T-cell (primary cell): ENCODE measurements at regions not wholly inside any gene's neighbourhood (a gene's known extent, or its start where the extent isn't known, plus 50 kb on each side); places are given as distances from the start of the nearest gene placed in this dataset.

ENCODE experiments used
- ATAC-seq, 4 experiments: fragments of 200-7000 bp in 3 of 4; fragments of 150-1000 bp in 1 of 4; cut with Tn5 transposase; replicated peaks in 1 of 4; 1 replicate in 3 of 4; 2 replicates in 1 of 4; pipeline ENCODE4 v1.10.0; 2021; ENCODE audit warnings: moderate library complexity in 3 of 4, mild to moderate bottlenecking in 2 of 4, moderate number of reproducible peaks in 1 of 4
- CTCF ChIA-PET, 2 donors: fragments of 300-600 bp; sonication (Branson Sonifier 250); formaldehyde crosslinking; loops; one replicate each; lab custom pipeline; 2022; ENCODE audit warnings: antibody characterized with exemption in 2 of 2; lab: Charles Lee
- POLR2A ChIA-PET, 2 donors: fragments of 300-600 bp; sonication (Branson Sonifier 250); formaldehyde crosslinking; loops; one replicate each; lab custom pipeline; 2022; ENCODE audit warnings: antibody characterized with exemption in 2 of 2; lab: Charles Lee
- DNase-seq, 35 experiments: peaks; one replicate each; pipeline versions ENCODE4 v3.0.0 to v3.0.0-alpha.2; 2013 to 2023
- H3K27ac ChIP-seq: one replicate; pipeline ENCODE4 v1.5.1; 2013; ENCODE audit warnings: low read length
- H3K27me3 ChIP-seq, 2 experiments: replicated peaks in 1 of 2; 1 replicate in 1 of 2; 2 replicates in 1 of 2; pipeline versions ENCODE4 v1.6.1 to v1.7.0; 2013; ENCODE audit warnings: low read length in 1 of 2, mixed read lengths in 1 of 2; ENCODE audit not compliant: control insufficient read depth in 2 of 2, insufficient read depth in 2 of 2; ENCODE audit errors: extremely low read depth in 1 of 2
- H3K36me3 ChIP-seq, 2 donors: 1 replicate in 1 of 2; 2 replicates in 1 of 2; pipeline versions ENCODE4 v1.6.1 to v1.7.0; 2013; ENCODE audit warnings: low read length in 1 of 2; ENCODE audit not compliant: control insufficient read depth in 2 of 2, insufficient read depth in 1 of 2; ENCODE audit errors: extremely low read depth in 1 of 2
- H3K4me1 ChIP-seq, 2 experiments: 1 replicate in 1 of 2; 2 replicates in 1 of 2; pipeline versions ENCODE4 v1.6.1 to v1.7.0; 2013; ENCODE audit warnings: low read length in 2 of 2, mixed read lengths in 1 of 2; ENCODE audit not compliant: insufficient read depth in 2 of 2, control insufficient read depth in 1 of 2; ENCODE audit errors: extremely low read depth in 1 of 2
- H3K4me3 ChIP-seq, 2 donors: 1 replicate in 1 of 2; 2 replicates in 1 of 2; pipeline versions ENCODE4 v1.5.1 to v1.7.0; 2013; ENCODE audit warnings: mild to moderate bottlenecking in 2 of 2, low read length in 1 of 2, moderate library complexity in 1 of 2; ENCODE audit not compliant: control insufficient read depth in 1 of 2; ENCODE audit errors: extremely low read depth in 1 of 2
- H3K9me3 ChIP-seq: 2 replicates; pipeline ENCODE4 v1.7.0; 2013
- H3K27ac Mint-ChIP-seq, 2 donors: one replicate each; pipeline ENCODE4 v1.8.0; 2020 to 2021; ENCODE audit warnings: mild to moderate bottlenecking in 2 of 2, mixed read lengths in 2 of 2
- H3K27me3 Mint-ChIP-seq, 2 donors: one replicate each; pipeline ENCODE4 v1.8.0; 2021 to 2022; ENCODE audit warnings: mixed read lengths in 2 of 2
- H3K36me3 Mint-ChIP-seq: one replicate; pipeline ENCODE4 v1.8.0; 2021; ENCODE audit warnings: mixed read lengths
- H3K4me1 Mint-ChIP-seq, 3 donors: one replicate each; pipeline ENCODE4 v1.8.0; 2020 to 2022; ENCODE audit warnings: mixed read lengths in 3 of 3, mild to moderate bottlenecking in 1 of 3
- H3K4me3 Mint-ChIP-seq, 3 donors: one replicate each; pipeline ENCODE4 v1.8.0; 2020 to 2022; ENCODE audit warnings: mild to moderate bottlenecking in 3 of 3, mixed read lengths in 3 of 3, moderate library complexity in 3 of 3
- H3K9me3 Mint-ChIP-seq, 3 donors: one replicate each; pipeline ENCODE4 v1.8.0; 2020 to 2022; ENCODE audit warnings: mixed read lengths in 3 of 3
- WGBS: methylation state at CpG from one replicate; pipeline ENCODE4 v1.1.5; 2013; ENCODE audit warnings: missing lambda C conversion rate; ENCODE audit not compliant: insufficient coverage; 5-methylcytosine and 5-hydroxymethylcytosine counted together

DNA sequence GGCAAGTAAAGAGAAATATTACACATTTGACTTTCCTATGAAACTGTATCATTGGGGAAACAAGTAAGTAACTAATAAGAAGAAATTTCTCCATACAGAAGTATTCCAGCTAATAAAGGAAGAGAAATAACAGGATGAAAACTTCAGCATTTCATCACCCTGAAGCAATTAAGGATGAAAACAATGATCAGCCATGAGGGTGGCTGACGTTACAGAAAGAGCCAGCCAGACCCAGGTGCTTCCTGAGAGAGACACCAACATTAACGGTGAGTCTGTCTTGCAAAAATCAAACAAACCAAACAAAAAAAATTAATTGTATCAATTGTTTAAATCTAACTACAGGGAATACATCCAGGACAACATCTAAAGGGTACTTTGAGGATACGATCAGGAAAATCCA, 190.0 kb downstream of the ARRDC4 start:
- Mint-ChIP-seq H3K27ac (no peak overlapping the region), H3K36me3 (no peaks in the 10 kb centered on the region), H3K9me3 (peaks cover 0 to 6% (median 0%) of the 10 kb centered on the region in 3 donors), H3K27me3 (peaks cover 2 to 5% of the 10 kb centered on the region in 2 donors), H3K4me1 (no peaks in the 10 kb centered on the region), H3K4me3 (no peak overlapping the region)
- Histone ChIP-seq H3K27me3 (no peaks in the 10 kb centered on the region), H3K27ac (no peak overlapping the region), H3K9me3 (no peaks in the 10 kb centered on the region), H3K36me3 (no peaks in the 10 kb centered on the region), H3K4me3 (no peak overlapping the region), H3K4me1 (no peaks in the 10 kb centered on the region)
- DNase-seq: no peak
- 20% methylated on average over 1 of the region's 3 CpGs for WGBS
- ATAC-seq: no peak
- ChIA-PET CTCF (no interaction called here), POLR2A (no interaction called here)

GRCh38 chr15:98151096-98151495, 190.6 kb downstream of the ARRDC4 start:
- no peak overlapping the region for H3K27ac Mint-ChIP-seq
- H3K9me3 ChIP-seq: no peaks in the 10 kb centered on the region
- ChIA-PET POLR2A (no interaction called here), CTCF (no interaction called here)
- no peaks in the 10 kb centered on the region for H3K4me1 ChIP-seq
- peaks cover 0 to 6% (median 0%) of the 10 kb centered on the region in 3 donors for H3K9me3 Mint-ChIP-seq
- no peaks in the 10 kb centered on the region for H3K27me3 ChIP-seq
- no peaks in the 10 kb centered on the region for H3K36me3 Mint-ChIP-seq
- H3K4me3 Mint-ChIP-seq: no peak overlapping the region
- ATAC-seq (no peak), DNase-seq (no peak)
- no CpG with 5 or more reads among the region's 2 CpGs for WGBS
- no peaks in the 10 kb centered on the region for H3K36me3 ChIP-seq
- no peaks in the 10 kb centered on the region for H3K4me1 Mint-ChIP-seq
- H3K4me3 ChIP-seq: no peak overlapping the region
- H3K27me3 Mint-ChIP-seq: peaks cover 2 to 5% of the 10 kb centered on the region in 2 donors
- no peak overlapping the region for H3K27ac ChIP-seq

DNA sequence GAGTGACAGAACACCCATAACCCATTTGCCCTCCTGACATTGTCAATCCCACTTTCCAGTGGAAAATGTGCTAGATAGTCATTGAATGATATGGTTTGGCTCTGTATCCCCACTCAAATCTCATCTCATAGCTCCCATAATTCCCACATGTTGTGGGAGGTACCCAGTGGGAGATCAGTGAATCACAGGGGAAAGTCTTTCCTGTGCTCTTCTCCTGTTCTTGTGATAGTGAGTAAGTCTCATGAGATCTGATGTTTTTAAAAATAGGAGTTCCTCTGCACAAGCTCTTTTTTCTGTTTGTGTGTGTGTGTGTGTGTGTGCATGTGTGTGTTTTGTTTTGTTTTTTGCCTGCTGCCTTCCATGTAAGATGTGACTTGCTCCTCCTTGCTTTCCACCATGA, 191.7 kb downstream of the ARRDC4 start:
- Mint-ChIP-seq H3K9me3 (peaks cover 0 to 6% (median 0%) of the 10 kb centered on the region in 3 donors), H3K4me3 (no peak overlapping the region), H3K27ac (no peak overlapping the region), H3K27me3 (no peaks in the 10 kb centered on the region), H3K4me1 (no peaks in the 10 kb centered on the region), H3K36me3 (no peaks in the 10 kb centered on the region)
- ATAC-seq (no peak), DNase-seq (no peak)
- POLR2A ChIA-PET: no interaction called here
- Histone ChIP-seq H3K27ac (no peak overlapping the region), H3K4me1 (no peaks in the 10 kb centered on the region), H3K4me3 (no peak overlapping the region), H3K36me3 (no peaks in the 10 kb centered on the region), H3K9me3 (no peaks in the 10 kb centered on the region), H3K27me3 (no peaks in the 10 kb centered on the region)
- CTCF ChIA-PET: interaction anchor here in 1 of 2 donors (0.6 kb wide), 1 partner anchor 7 kb away, joined by 3 read pairs; no protein-coding TSS in a partner anchor

GRCh38 chr15:98154863-98155262, 194.4 kb downstream of the ARRDC4 start:
- ChIA-PET CTCF (no interaction called here), POLR2A (no interaction called here)
- Mint-ChIP-seq H3K36me3 (no peaks in the 10 kb centered on the region), H3K4me1 (peaks cover under 1 to 9% (median 3%) of the 10 kb centered on the region in 3 donors), H3K27me3 (no peaks in the 10 kb centered on the region), H3K27ac (no peak overlapping the region), H3K4me3 (no peak overlapping the region), H3K9me3 (peaks cover 0 to 6% (median 0%) of the 10 kb centered on the region in 3 donors)
- 74% methylated on average over 3 of the region's 4 CpGs for WGBS
- Histone ChIP-seq H3K9me3 (no peaks in the 10 kb centered on the region), H3K27me3 (no peaks in the 10 kb centered on the region), H3K27ac (no peak overlapping the region), H3K36me3 (no peaks in the 10 kb centered on the region), H3K4me3 (no peak overlapping the region), H3K4me1 (peaks cover under 1% of the 10 kb centered on the region in 2 experiments)
- ATAC-seq (no peak), DNase-seq (no peak)

GRCh38 chr15:98155356-98155755, 194.9 kb downstream of the ARRDC4 start:
- no CpG with 5 or more reads among the region's 1 CpG for WGBS
- no peak overlapping the region for H3K27ac ChIP-seq
- H3K27ac Mint-ChIP-seq: no peak overlapping the region
- no peak for ATAC-seq
- H3K9me3 ChIP-seq: no peaks in the 10 kb centered on the region
- H3K36me3 ChIP-seq: no peaks in the 10 kb centered on the region
- ChIA-PET POLR2A (no interaction called here), CTCF (no interaction called here)
- no peak overlapping the region for H3K4me3 ChIP-seq
- H3K4me1 Mint-ChIP-seq: peaks cover 6 to 14% (median 8%) of the 10 kb centered on the region in 3 donors
- no peak overlapping the region for H3K4me3 Mint-ChIP-seq
- H3K4me1 ChIP-seq: peaks cover 4 to 6% of the 10 kb centered on the region in 2 experiments
- no peaks in the 10 kb centered on the region for H3K36me3 Mint-ChIP-seq
- peaks cover 0 to 6% (median 0%) of the 10 kb centered on the region in 3 donors for H3K9me3 Mint-ChIP-seq
- H3K27me3 ChIP-seq: peaks cover 0 to 4% of the 10 kb centered on the region in 2 experiments
- DNase-seq: no peak
- H3K27me3 Mint-ChIP-seq: no peaks in the 10 kb centered on the region

GRCh38 chr15:98160236-98160635, 199.7 kb downstream of the ARRDC4 start:
- POLR2A ChIA-PET: no interaction called here
- H3K36me3 ChIP-seq: no peaks in the 10 kb centered on the region
- 4% methylated on average over 4 of the region's 8 CpGs for WGBS
- peaks cover 0 to 11% of the 10 kb centered on the region in 2 experiments for H3K27me3 ChIP-seq
- H3K27me3 Mint-ChIP-seq: peaks cover 0 to under 1% of the 10 kb centered on the region in 2 donors
- H3K4me3 Mint-ChIP-seq: no peak overlapping the region
- DNase-seq: peak in 26 of 35 experiments; percentile 9 to 66 (median 32)
- CTCF ChIA-PET: no interaction called here
- peaks cover 7 to 11% of the 10 kb centered on the region in 2 experiments for H3K4me1 ChIP-seq
- H3K4me1 Mint-ChIP-seq: peaks cover 14 to 21% (median 14%) of the 10 kb centered on the region in 3 donors
- no peak overlapping the region for H3K27ac ChIP-seq
- no peaks in the 10 kb centered on the region for H3K36me3 Mint-ChIP-seq
- no peaks in the 10 kb centered on the region for H3K9me3 Mint-ChIP-seq
- peak overlapping the region in 1 of 2 donors; percentile 4 for H3K4me3 ChIP-seq
- peak; percentile 32 to 81 (median 58) for ATAC-seq
- no peaks in the 10 kb centered on the region for H3K9me3 ChIP-seq
- H3K27ac Mint-ChIP-seq: no peak overlapping the region
